NCI-H2081 treated with DMSO at 0.1 percent for 48 hours (cell line): ENCODE measurements at regions not wholly inside any gene's neighbourhood (a gene's known extent, or its start where the extent isn't known, plus 50 kb on each side); places are given as distances from the start of the nearest gene placed in this dataset.
"Not testable (repeated sequence)": the region's sequence is repeated elsewhere in the genome, so short reads cannot be mapped to it uniquely, and the experiment has no call there.

ENCODE experiments used
- DNase-seq: peaks from one replicate; lab custom pipeline; 2025; lab: John Stamatoyannopoulos, UW

DNA sequence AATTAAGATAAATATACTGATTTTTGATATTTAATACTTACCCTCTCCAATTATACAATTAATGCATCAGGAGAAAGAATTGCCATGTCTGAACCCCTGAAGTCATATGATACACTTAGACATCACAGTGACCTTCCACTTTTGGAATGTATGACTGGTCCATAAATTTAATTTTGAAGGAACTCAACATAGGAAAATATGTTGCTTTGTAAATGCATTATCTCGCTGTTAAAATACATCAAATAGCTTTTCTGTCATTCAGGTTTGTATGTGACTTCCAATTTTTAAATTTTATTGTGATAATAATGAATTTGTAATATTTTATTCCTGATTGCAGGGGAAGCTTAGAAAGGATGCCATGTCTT lies 631.9 kb upstream of the ANKRD30A start:
- DNase-seq, result no peak

DNA sequence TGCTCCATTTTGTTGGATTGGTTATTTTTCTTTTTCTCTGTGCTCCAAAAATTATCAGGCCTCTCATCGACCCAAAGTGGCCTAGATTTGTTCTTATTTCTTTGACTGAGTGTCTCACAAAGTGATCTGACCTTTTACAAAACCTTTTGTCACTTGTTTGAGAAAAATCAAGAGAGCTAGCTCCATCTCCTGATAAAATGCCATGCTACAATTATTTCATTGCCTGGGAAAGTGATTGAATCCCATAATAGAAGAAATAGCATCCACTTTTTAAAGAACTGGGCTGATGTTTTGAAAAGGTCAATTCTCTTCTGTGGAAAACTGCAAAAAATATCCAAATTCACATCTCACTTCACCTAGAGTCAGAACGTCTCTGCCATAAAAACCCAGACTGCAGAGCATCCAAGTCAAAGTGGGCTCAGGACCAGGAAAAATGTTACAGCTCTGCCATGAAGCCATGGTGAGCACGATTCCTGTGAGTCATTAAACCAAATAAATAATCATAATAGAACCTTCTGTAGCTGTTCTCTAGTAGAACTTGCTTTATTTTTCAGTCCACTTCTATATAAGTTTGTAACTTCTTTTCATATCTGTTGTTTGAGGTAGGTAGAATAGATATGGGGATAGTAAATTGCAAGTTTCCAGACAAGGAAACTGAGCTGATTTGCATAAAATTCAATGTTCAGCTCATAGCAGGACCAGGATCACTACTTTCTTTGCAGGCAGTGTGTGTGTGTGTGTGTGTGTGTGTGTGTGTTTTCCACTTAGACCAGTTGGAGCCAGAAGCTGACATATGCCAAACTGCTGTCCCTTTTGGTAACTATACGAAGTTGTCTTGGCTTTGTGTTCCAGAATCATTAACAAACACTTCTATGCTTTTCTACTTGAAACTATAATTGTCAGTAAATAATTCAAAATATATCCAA lies 632.5 kb upstream of the ANKRD30A start:
- no peak for DNase-seq

DNA sequence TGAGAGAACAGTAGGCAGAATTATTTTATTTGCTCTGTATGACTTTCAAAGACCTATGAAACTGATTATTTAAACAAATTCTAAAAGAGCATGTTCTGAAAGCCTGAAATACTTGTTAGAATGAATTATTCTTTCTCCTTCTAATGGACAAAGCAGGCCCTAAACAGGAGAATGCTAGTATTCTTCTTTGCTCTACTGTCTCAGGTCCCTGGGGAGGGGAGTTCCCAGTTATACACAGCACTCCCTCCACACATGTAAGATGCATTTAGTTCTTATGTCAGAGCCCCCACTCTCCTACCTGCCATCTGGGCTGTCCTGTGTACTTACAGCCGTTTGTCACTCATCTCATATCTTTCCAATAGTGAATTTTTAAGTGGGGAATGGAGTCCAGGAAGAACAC lies 633.5 kb upstream of the ANKRD30A start:
- no peak for DNase-seq

DNA sequence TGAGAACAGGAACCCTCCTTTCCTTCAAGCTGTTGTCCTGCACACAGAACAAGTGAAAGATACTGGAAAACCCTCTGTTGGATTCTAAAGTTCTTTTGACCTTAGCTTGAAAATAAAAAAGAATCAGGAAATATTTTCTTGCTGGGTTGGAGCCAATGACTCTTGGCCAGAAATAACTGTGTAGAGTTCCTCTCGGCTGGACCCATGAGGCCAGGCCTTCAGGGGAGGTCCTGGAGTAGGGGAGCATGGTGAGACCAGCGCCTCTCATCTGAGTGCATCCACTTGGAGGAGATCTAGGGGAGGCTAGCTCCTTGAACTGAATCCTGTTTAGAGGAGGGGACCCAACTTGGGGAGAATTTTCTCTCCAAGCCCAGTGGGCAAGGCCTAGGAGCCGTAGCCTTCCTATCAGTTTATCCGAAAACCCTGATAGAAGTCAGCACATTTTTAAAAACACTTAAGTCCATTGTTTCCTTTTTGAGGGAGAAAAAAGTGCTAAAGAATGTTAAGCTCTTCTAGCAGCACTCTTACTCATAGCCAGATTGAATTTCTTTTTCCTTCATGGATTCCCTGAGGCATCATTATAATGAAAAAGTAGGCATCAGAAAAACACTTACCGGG lies 635.7 kb upstream of the ANKRD30A start:
- DNase-seq, result no peak

DNA sequence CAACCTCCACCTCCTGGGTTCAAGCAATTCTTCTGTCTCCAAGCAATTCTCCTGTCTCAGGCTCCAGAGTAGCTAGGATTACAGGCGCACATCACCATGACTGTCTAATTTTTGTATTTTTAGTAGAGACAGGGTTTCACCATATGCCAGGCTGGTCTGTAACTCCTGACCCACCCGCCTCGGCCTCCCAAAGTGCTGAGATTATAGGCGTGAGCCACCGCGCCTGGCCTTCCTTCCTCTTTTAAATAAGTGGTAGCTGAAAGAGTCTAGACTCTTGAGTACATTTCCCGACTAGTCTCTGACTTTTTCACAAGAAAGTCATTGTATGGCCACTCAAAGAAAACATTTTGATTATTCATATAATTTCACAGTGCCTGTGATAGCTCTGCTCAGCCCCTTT lies 636.2 kb upstream of the ANKRD30A start:
- no peak for DNase-seq

DNA sequence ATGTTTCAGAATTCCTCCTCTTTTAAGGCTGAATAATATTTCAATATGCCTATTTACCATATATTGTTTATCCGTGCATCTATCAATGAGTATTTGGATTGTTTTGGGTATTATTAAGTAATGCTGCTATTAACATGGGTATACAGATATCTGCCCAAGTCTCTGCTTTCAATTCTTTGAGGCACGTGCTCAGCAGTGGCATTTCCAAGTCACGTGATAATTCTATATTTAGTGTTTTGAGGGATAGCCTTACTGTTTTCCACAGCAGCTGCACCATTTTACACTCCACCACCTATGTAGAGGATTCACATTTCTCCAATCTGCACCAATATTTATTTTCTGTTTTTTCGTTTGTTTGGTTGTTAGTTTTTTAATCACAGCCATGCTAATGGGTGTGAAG lies 636.8 kb upstream of the ANKRD30A start:
- no peak for DNase-seq

DNA sequence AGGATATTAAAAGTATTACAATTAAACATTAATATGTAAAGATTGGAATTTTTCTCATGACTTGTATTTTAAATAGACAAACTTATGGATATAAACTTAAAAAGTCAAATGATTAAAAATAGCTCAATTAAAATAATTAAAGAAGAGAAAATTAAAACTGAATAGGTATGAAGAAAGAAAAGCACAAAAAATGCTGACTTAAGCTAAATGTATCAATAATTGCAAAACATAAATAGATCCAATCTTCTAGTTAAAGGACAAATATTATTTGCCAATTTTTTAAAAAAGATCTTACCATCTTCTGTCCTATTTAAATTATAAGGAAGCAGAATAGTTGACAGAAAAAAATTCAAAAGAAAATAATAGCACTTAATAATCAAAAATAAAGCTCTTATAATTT lies 646.3 kb upstream of the ANKRD30A start:
- DNase-seq, result no peak

DNA sequence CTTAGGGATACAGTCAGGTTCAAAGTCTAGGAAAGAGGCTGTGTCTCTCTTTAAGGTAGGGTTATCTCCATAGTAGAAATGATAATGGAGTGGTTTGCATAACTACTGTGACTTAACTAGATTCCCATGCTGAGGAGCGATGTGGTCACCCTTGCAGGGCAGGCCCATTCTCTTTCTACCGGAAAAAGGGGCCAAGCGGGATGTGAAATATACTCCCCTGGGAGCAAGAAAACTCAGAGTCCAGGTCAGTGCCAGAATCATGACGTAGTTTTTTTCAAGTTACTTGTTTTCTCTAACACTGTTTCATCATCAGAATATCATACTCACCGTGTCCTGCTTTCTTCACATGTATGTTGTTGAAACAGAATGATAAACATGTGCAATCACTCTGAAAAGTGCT lies 649.0 kb upstream of the ANKRD30A start:
- no peak for DNase-seq

DNA sequence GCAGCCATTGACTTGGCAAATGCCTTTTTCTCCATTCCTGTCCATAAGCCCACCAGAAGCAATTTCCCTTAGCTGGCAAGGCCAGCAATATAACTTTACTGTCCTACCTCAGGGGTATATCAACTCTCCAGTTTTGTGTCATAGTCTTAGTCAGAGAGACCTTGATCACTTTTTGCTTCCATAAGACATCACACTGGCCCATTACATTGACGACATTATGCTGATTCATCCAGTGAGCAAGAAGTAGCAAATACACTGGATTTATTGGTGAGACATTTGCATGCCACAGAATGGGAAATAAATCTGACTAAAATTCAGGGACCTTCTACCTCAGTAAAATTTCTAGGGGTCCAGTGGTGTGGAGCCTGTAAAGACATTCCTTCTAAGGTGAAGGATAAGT lies 649.7 kb upstream of the ANKRD30A start:
- no peak for DNase-seq

DNA sequence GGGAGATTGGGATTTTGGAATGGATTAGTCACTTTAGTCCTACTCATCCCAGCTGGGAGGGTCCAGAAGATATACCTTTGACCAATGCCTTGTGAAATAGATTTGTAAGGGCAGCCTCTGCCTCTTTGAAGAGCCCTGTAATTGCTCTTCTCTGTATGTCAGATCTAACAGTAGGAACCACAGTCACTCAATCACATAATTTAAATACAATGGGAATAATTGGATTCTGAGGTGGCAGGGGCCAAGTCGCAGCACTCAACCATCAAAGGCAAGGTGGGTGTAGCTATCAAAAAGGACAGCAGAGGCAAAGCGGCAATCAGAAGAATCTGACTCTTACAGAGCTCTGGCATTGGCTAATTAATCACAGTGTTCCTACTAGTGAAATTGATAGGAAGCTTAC lies 650.9 kb upstream of the ANKRD30A start:
- no peak for DNase-seq

DNA sequence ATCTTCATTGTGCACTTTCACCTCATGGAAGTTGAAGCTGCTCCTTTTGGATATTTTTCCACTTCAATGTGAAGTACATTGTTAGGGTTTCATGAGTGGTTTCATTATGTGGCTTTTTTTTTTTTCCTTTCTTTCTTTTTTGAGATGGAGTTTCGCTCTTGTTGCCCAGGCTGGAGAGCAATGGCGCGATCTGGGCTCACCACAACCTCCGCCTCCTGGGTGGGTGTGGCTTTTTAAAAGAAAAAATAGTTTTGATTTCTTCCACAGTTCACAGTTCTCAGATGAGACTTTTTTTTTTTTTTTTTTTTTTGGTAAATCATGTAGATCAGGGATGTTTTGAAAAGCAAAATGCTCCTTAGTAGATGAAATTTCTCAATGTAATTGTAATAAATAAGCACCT lies 652.3 kb upstream of the ANKRD30A start:
- no peak for DNase-seq

DNA sequence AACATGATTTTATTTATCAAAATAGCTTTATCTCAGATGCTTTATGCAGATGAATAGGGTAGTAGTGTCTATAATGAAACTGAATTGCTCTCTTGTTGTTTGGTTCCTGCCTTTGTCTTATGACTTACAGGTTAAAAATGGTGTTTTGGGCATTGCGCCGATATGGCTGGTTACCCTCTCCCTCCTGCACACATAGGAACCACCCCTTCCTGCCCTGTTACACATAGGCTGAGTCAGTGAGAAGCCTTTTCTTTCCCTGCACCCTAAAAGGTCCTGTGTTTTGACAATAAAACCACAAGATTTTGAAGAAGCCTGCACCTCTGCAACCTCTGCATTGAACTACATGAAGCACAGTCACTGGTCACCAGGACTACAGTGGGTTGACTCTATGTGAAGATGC lies 655.8 kb upstream of the ANKRD30A start:
- no peak for DNase-seq

DNA sequence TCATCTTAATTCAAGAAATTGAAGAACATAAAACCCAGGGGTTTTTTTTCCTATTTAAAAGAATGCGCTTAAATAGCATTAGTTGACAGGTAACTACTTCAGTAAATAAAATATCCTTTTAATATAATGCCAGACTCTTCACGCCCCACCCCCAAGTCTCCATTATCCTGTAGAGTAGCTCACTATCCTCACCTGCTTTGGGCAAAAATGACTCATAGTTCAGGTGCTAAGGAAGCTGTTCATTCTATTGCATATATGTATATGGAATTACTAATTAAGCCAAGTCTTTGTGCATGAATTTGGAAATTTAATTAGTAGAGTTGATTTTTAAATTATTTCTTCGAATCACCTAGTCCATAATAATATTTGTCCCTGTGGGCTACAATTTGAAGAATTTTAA lies 656.8 kb upstream of the ANKRD30A start:
- no peak for DNase-seq

DNA sequence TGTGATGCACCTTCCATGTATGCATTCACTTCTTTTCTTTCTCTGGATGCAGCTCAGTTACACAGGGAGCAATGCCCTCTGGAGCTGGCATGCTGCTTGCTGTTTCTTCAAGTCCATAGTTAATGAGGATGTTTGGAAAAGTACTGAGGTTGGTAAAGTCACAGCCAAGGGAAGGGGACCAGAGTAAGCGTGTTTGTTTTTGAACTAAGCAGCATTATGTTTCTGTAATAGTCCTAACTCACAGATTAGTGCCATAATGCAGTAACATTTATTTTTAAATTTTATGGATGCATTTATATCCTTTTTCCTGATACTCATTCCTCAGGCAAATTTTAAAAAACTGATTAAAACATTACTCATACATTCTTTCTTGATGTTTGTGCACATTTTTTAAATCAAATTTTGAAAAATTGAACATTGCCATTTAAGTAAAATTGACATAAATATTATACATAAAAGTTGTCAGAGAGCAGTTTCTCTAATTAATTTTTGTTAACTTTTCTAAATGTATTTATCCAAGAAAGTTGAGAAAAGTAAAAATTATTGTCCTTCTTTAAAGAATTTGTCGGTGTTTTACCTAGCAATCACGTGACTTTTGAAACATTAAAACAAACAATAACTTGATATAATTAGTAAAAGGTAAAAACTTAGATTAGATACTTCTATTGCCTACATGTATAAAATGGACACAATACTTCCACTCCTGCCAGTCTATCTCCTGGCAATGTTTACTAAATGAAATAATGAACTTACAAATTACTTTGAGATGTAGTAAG lies 659.6 kb upstream of the ANKRD30A start:
- no peak for DNase-seq

DNA sequence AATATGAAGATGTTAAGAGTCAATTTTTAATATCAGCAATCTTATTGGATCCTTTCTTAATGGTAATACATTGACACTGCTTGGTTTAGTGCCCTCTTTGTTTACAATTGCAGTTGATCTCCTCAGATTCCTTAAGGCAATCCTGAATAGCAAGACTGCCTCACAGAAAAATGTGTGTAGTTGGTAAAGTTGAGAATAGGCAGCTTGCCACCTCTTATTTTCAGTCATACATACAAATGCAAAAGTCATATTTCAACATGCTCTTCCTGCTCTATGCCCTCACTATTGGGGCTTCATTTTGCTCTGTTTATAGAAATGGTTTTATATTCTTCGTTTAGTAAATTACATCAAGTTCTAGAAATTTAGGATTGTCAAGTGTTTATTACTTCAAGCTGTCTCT lies 661.1 kb upstream of the ANKRD30A start:
- DNase-seq, result no peak

DNA sequence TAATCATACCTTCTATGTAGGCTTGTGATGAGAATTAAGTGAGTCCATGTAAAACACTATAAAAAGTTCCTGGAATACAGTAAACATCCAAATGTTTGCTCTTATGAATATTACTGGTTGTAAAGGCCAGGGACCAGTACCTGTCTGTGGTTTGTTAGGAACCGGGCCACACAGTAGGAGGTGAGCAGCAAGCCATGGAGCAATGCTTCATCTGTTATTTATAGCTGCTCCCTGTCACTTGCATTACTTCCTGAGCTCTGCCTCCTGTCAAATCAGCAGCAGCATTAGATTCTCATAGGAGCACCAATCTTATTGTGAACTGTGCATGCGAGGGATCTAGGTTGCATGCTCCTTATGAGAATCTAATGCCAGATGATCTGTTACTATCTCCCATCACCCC lies 662.0 kb upstream of the ANKRD30A start:
- no peak for DNase-seq

DNA sequence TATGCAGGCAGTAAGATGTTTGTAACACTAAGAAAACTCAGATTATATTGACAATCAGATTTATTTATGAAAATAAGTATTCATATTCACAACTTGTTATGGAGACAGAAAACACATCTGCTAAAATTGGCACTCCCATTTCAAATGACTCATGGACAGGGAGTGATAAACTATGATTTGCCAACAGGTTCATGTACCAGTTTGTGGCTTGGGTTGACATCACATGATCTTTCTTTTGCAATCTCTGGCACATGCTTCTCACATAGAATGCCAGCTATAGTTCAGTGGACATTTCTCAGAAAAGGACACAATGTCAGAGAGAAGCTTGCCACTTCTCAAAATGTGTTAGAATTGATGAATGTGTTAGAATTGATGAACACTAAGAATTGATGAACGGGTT lies 663.2 kb upstream of the ANKRD30A start:
- DNase-seq, result no peak

DNA sequence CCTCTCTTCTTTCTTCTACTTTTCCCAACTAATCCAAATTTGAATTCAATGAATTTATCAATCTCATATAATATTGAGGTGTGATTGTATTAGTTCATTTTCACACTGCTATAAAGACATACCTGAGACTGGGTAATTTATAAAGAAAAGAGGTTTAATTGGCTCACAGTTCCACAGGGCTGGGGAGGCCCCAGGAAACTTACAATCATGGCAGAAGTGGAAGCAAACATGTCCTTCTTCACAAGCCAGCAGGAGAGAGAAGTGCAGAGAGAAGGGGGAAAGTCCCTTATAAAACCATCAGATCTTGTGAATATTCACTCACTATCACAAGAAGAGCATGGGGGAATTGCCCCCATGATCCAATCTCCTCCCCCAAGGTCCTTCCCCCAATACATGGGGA lies 667.0 kb upstream of the ANKRD30A start:
- not testable (repeated sequence) for DNase-seq

DNA sequence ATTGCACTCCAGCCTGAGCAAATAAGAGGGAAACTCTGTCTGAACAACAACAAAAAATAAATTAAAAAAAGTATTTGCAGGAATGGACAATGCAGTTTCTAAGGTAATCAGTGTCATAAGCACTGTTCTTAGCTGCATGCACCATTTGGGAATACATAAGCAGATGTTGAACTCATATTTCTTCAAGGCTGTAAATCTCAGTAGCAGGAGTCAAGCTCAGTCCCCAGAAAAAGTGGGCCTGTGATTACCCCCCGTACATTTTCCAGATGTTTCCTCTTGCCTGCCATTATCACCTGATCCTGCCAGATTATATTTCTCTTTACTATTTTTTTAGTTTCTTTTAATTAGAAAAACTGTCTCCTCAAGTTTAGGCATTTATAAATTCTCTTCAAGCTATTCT lies 667.6 kb upstream of the ANKRD30A start:
- DNase-seq, result no peak

DNA sequence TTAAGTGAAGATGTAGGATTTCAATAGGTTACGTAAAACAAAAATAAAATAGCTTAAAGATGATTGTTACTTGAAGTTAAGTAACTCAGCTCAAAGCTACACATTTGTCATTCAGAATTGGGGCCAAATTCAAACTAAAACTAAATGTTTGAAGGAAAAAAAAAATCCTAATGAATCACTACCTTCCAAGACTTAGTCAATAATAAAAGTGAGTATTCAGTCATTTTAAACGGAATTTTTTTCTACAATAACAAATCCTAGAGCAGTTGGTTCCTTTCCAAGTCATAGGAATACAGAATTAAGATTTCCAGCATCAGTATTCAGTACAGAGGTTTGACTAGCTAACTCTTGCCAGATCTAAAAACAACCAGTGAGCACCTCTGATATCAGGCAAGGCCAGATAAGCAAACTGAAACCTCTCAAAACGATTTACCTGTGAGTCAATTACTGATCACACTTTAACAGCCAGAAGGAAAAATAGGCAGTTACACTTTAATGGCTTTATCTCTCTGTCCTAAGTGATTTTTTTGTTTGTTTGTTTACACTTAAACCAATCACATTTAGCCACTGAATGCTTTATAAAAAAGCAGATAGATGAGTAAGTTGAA lies 669.8 kb upstream of the ANKRD30A start:
- no peak for DNase-seq

DNA sequence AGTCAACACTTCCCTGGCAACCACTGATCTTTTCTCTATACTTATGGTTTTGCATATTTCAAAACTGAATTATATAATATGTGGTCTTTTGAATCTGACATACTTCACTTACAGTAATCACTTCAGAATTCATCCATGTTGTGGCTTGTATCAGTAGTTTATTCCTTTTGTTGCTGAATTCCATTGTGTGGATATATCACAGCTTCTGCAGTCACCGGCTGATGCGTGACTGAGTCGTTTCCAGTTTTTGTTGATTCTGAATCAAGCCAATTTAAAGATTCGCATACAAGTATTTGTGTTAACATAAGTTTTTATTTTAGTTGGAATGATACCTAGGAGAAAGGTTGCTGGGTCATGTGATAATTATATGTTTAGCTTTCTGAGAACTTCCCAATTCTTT lies 672.5 kb upstream of the ANKRD30A start:
- DNase-seq, result no peak

DNA sequence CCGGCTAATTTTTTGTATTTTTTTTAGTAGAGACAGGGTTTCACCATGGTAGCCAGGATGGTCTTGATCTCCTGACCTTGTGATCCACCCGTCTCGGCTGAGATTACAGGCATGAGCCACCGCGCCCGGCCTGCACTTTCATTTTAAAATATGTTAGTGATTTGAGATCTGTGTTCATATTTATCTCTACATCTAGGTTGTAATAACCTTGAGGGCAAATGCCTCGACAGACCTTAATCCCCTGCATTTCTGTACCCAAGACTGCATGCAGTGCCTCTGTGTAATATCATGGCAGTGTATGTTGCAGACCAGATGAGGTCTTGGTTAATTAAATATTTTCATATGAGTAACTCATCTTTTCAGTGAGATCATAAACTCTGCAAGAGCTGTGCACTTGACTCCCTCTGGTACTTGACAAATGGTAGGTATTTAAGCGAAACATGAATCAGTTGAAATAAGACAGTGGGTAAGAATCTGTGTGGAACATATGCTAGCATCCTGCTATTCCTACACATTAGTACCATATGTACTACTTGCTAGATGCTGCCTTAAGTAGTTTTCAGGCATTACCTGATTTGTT lies 673.9 kb upstream of the ANKRD30A start:
- DNase-seq, result no peak
